ENCODE measurements at regions not wholly inside any gene's neighbourhood (a gene's known extent, or its start where the extent isn't known, plus 50 kb on each side); places are given as distances from the start of the nearest gene placed in this dataset.

DNA sequence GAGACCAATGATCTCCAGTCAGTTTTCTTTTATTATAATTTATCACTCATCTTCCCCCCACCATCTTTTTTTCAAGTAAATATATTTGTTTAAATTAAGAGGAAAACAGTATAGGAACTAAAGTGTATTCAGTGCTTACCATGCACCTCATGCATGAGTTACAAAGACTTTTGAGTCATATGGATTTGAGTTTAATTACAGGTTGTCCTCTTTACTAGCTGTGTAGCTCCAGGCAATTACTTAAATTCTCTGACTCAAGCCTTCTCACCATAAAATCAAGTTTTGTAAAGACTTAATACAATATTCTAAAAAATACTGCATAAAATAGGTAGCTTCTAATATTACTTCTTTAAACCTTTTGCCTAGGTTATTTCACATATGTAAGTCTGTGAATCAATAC is 251.3 kb downstream of the SLC16A7 start:
- BruUV-seq (replicated peaks), result no TSS peak
- Mint-ChIP-seq H3K27ac (ENCODE audit: low read depth, unreplicated experiment) (no peak overlapping the region), H3K9me3 (ENCODE audit: unreplicated experiment) (no peaks in the 10 kb centered on the region), H3K27me3 (ENCODE audit: insufficient read depth, unreplicated experiment) (no peaks in the 10 kb centered on the region), H3K4me3 (ENCODE audit: unreplicated experiment) (no peak overlapping the region), H3K4me1 (ENCODE audit: insufficient read depth, unreplicated experiment) (peaks cover 5% of the 10 kb centered on the region), H3K36me3 (ENCODE audit: insufficient read depth, unreplicated experiment) (no peaks in the 10 kb centered on the region)
- TF ChIP-seq, protein P1, sequence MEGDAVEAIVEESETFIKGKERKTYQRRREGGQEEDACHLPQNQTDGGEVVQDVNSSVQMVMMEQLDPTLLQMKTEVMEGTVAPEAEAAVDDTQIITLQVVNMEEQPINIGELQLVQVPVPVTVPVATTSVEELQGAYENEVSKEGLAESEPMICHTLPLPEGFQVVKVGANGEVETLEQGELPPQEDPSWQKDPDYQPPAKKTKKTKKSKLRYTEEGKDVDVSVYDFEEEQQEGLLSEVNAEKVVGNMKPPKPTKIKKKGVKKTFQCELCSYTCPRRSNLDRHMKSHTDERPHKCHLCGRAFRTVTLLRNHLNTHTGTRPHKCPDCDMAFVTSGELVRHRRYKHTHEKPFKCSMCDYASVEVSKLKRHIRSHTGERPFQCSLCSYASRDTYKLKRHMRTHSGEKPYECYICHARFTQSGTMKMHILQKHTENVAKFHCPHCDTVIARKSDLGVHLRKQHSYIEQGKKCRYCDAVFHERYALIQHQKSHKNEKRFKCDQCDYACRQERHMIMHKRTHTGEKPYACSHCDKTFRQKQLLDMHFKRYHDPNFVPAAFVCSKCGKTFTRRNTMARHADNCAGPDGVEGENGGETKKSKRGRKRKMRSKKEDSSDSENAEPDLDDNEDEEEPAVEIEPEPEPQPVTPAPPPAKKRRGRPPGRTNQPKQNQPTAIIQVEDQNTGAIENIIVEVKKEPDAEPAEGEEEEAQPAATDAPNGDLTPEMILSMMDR (IDR thresholded peaks at IDR 0.05; ENCODE audit: unreplicated experiment), result no peak
- ChIA-PET CTCF (no interaction called here), POLR2A (no interaction called here)
- no peak for DNase-seq (ENCODE audit: unreplicated experiment)
- intact Hi-C loops (cut with micrococcal nuclease), result no loop called here

DNA sequence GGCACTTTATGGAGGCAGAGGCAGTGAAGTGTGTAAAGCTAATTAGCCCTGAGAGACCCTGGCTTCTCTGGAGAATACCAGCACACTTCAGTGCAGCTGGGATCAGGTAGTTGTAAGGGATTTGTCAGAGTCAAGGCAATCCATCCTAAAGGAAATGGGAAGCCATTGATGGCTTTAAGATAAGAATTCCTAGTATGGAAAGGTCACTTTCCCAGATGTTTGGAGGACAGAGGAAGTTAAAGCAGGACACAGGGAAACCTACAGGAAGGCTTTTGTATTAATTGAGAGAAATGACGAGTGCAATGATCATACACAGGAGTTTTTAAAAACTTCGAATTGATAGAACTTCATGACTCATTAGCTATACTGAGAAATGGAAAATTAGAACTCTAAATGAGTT is 254.4 kb downstream of the SLC16A7 start:
- CTCF ChIA-PET, result no interaction called here
- Mint-ChIP-seq H3K27me3 (ENCODE audit: insufficient read depth, unreplicated experiment) (no peaks in the 10 kb centered on the region), H3K4me1 (ENCODE audit: insufficient read depth, unreplicated experiment) (peaks cover 2% of the 10 kb centered on the region), H3K9me3 (ENCODE audit: unreplicated experiment) (no peaks in the 10 kb centered on the region), H3K4me3 (ENCODE audit: unreplicated experiment) (no peak overlapping the region), H3K36me3 (ENCODE audit: insufficient read depth, unreplicated experiment) (no peaks in the 10 kb centered on the region), H3K27ac (ENCODE audit: low read depth, unreplicated experiment) (no peak overlapping the region)
- DNase-seq (ENCODE audit: unreplicated experiment), result no peak
- intact Hi-C loops (cut with micrococcal nuclease), result no loop called here
- BruUV-seq (replicated peaks), result no TSS peak
- TF ChIP-seq, protein P1 (IDR thresholded peaks at IDR 0.05; ENCODE audit: unreplicated experiment), result no peak
- POLR2A ChIA-PET, result no interaction called here

DNA sequence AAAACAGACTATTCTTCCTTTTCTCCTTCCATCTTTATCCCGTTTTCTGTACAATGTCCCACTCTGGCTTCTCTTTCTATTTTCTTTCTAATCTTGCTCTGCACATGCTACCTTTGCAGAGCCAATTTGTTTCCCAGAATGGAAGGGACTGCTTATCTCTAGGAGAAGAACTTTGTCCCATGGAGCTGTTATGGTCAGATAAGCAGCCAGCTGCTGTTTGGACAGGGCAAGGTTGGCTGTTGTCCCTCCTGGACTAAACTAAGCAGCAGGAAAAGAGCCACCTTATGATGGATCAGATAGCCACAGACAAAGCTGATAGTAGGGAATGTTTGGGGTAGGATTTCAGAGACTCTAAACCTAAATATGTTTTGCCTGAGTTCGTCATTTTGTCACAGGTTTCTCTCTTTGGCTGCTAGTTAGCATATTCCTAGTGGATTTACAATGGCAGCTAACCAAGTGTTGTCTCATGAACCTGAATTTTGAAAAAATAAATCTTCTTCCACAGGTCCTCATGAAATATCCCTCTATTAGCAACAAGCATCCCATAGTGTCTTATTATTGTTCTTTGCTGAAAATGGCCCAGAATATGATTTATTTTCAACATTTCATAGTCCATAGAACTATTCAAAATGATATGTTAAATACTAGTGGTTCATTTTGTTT is 262.8 kb downstream of the SLC16A7 start:
- BruUV-seq (replicated peaks), result no TSS peak

DNA sequence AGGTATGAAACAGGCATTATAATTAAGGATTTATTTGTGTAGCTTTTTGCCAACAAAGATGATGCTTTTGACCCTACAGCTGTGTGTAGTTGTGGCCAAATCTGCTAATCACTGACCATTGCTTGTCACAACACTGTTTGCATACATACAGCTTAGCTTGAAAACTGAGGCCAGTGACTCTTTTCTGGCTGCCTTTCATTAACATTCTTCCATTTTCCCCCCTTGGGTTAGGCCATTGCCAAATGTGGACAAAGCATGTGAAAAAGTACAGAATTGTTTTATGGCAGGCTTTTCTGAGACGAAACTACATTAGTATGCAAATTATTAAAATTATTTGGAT is 263.3 kb downstream of the SLC16A7 start:
- no peak for DNase-seq (ENCODE audit: unreplicated experiment)
- Mint-ChIP-seq H3K4me3 (ENCODE audit: unreplicated experiment) (no peak overlapping the region), H3K9me3 (ENCODE audit: unreplicated experiment) (peaks cover 23% of the 10 kb centered on the region), H3K27me3 (ENCODE audit: insufficient read depth, unreplicated experiment) (no peaks in the 10 kb centered on the region), H3K4me1 (ENCODE audit: insufficient read depth, unreplicated experiment) (no peaks in the 10 kb centered on the region), H3K36me3 (ENCODE audit: insufficient read depth, unreplicated experiment) (no peaks in the 10 kb centered on the region), H3K27ac (ENCODE audit: low read depth, unreplicated experiment) (no peak overlapping the region)
- TF ChIP-seq, protein P1 (IDR thresholded peaks at IDR 0.05; ENCODE audit: unreplicated experiment), result no peak
- POLR2A ChIA-PET, result no interaction called here
- no TSS peak for BruUV-seq (replicated peaks)
- CTCF ChIA-PET, result no interaction called here
- intact Hi-C loops (cut with micrococcal nuclease), result no loop called here

More for the DNA sequence above, 262.8 kb downstream of the SLC16A7 start:
- peaks cover 18% of the 10 kb centered on the region for H3K9me3 Mint-ChIP-seq (ENCODE audit: unreplicated experiment)
- no peaks in the 10 kb centered on the region for H3K36me3 Mint-ChIP-seq (ENCODE audit: insufficient read depth, unreplicated experiment)
- no peak for DNase-seq (ENCODE audit: unreplicated experiment)
- H3K27me3 Mint-ChIP-seq (ENCODE audit: insufficient read depth, unreplicated experiment), result no peaks in the 10 kb centered on the region
- ChIA-PET POLR2A (no interaction called here), CTCF (no interaction called here)
- intact Hi-C loops (cut with micrococcal nuclease), result no loop called here
- H3K27ac Mint-ChIP-seq (ENCODE audit: low read depth, unreplicated experiment), result no peak overlapping the region
- no peaks in the 10 kb centered on the region for H3K4me1 Mint-ChIP-seq (ENCODE audit: insufficient read depth, unreplicated experiment)
- TF ChIP-seq, protein P1 (IDR thresholded peaks at IDR 0.05; ENCODE audit: unreplicated experiment), result no peak
- H3K4me3 Mint-ChIP-seq (ENCODE audit: unreplicated experiment), result no peak overlapping the region

Data from MCF 10A (cell line).